ENCODE measurements at regions not wholly inside any gene's neighbourhood (a gene's known extent, or its start where the extent isn't known, plus 50 kb on each side); places are given as distances from the start of the nearest gene placed in this dataset.

DNA sequence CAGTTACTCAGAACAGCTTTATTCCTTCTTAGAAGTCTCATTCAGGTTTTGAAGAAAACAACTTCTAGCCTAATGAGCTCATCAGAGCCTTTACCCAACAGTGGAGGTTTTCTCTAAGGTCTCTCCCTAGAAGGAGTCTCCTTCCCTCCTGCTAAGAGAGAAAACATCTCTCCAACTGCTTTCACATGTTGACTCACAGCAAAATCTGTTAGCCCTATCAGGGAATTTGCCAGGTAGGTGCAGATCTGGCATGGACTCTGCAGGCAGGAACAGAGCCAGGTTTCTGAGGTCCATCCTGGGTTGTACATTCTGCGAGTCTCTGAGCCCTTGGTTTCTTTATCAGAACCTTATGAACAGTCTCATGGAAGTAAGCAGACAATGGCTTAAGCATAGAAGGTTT is 214.4 kb downstream of the HIPK3 start:
- no peak for TF ChIP-seq GATA2 (IDR thresholded peaks at IDR 0.05; ENCODE audit: low read depth, low read length)
- TF ChIP-seq GATA3 (IDR thresholded peaks at IDR 0.05; ENCODE audit: low read depth, low read length): no peak
